Parathyroid adenoma (tissue), 2 donors: ENCODE measurements at regions not wholly inside any gene's neighbourhood (a gene's known extent, or its start where the extent isn't known, plus 50 kb on each side); places are given as distances from the start of the nearest gene placed in this dataset.

ENCODE experiments used
- H2AFZ ChIP-seq: fragments of 300-600 bp; sonication (generic); one replicate; pipeline ENCODE4 v1.7.0; 2017; ENCODE audit warnings: antibody characterized with exemption, mild to moderate bottlenecking
- H3K27ac ChIP-seq: fragments of 300-600 bp; sonication (generic); one replicate; pipeline ENCODE4 v1.7.0; 2017
- H3K27me3 ChIP-seq: fragments of 300-600 bp; sonication (generic); one replicate; pipeline ENCODE4 v1.7.0; 2017; ENCODE audit warnings: low read length; ENCODE audit not compliant: control insufficient read depth, insufficient read depth
- H3K36me3 ChIP-seq: fragments of 300-600 bp; sonication (generic); one replicate; pipeline ENCODE4 v1.7.0; 2017; ENCODE audit warnings: low read length; ENCODE audit not compliant: control insufficient read depth, insufficient read depth
- H3K4me1 ChIP-seq: fragments of 300-600 bp; sonication (generic); one replicate; pipeline ENCODE4 v1.7.0; 2017; ENCODE audit warnings: control low read depth
- H3K4me2 ChIP-seq: fragments of 300-600 bp; sonication (generic); one replicate; pipeline ENCODE4 v1.7.0; 2017; ENCODE audit warnings: low read length
- H3K4me3 ChIP-seq: fragments of 300-600 bp; sonication (generic); one replicate; pipeline ENCODE4 v1.7.0; 2017; ENCODE audit warnings: low read depth, low read length
- H3K79me2 ChIP-seq: fragments of 300-600 bp; sonication (generic); one replicate; pipeline ENCODE4 v1.7.0; 2017; ENCODE audit warnings: control low read depth
- H3K9ac ChIP-seq: fragments of 300-600 bp; sonication (generic); one replicate; pipeline ENCODE4 v1.7.0; 2017; ENCODE audit warnings: mild to moderate bottlenecking
- H3K9me3 ChIP-seq: fragments of 300-600 bp; sonication (generic); one replicate; pipeline ENCODE4 v1.7.0; 2017; ENCODE audit warnings: low read length; ENCODE audit not compliant: control insufficient read depth
- TF ChIP-seq, protein P1 (sequence below): fragments of 300-600 bp; sonication (generic); IDR thresholded peaks from one replicate; pipeline ENCODE4 v1.7.0; 2017; ENCODE audit warnings: antibody characterized with exemption, mild to moderate bottlenecking
- donor health status: primary hyperparathyroidism.

DNA sequence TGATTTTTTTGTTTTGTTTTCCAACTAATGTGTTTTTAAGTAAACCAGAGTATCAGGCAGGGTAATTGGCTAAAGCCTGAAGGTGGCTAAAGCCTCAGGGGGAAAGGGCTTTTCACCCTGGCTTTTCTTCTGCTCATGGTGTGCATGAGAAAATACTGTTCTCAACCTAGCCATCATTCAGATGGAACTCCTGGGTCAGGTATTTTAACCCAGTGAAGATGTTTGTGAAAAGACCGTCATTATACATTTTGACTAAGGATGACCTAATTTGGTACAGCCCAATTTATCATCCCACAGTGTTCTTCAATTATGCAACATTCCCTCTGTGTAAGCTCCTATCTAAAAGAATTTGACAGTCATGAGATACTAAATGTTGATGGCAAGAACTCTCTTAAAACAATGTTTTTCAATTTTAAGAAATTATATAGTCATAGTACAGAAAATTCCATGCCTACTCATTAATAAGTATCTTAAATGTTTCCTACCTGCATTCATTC is 209.5 kb upstream of the TARS1 start:
- no peak overlapping the region for H2AFZ ChIP-seq
- H3K79me2 ChIP-seq, result no peaks in the 10 kb centered on the region
- H3K4me3 ChIP-seq, result no peak overlapping the region
- H3K27me3 ChIP-seq, result no peaks in the 10 kb centered on the region
- H3K27ac ChIP-seq, result no peak overlapping the region
- no peaks in the 10 kb centered on the region for H3K9me3 ChIP-seq
- H3K9ac ChIP-seq, result no peak overlapping the region
- TF ChIP-seq, protein P1, sequence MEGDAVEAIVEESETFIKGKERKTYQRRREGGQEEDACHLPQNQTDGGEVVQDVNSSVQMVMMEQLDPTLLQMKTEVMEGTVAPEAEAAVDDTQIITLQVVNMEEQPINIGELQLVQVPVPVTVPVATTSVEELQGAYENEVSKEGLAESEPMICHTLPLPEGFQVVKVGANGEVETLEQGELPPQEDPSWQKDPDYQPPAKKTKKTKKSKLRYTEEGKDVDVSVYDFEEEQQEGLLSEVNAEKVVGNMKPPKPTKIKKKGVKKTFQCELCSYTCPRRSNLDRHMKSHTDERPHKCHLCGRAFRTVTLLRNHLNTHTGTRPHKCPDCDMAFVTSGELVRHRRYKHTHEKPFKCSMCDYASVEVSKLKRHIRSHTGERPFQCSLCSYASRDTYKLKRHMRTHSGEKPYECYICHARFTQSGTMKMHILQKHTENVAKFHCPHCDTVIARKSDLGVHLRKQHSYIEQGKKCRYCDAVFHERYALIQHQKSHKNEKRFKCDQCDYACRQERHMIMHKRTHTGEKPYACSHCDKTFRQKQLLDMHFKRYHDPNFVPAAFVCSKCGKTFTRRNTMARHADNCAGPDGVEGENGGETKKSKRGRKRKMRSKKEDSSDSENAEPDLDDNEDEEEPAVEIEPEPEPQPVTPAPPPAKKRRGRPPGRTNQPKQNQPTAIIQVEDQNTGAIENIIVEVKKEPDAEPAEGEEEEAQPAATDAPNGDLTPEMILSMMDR, result no peak
- no peaks in the 10 kb centered on the region for H3K36me3 ChIP-seq
- no peaks in the 10 kb centered on the region for H3K4me1 ChIP-seq
- H3K4me2 ChIP-seq, result no peak overlapping the region

- H3K4me3 ChIP-seq, result no peak overlapping the region
- H3K36me3 ChIP-seq, result no peaks in the 10 kb centered on the region
- no peaks in the 10 kb centered on the region for H3K9me3 ChIP-seq
- no peaks in the 10 kb centered on the region for H3K27me3 ChIP-seq
- H3K79me2 ChIP-seq, result no peaks in the 10 kb centered on the region
- H3K9ac ChIP-seq, result no peak overlapping the region
- no peak overlapping the region for H3K4me2 ChIP-seq
- no peak overlapping the region for H3K27ac ChIP-seq
- no peaks in the 10 kb centered on the region for H3K4me1 ChIP-seq
- H2AFZ ChIP-seq, result no peak overlapping the region
- TF ChIP-seq, protein P1, result no peak
Measured at GRCh38 chr5:33231935-33232334, 208.8 kb upstream of the TARS1 start.

- Histone ChIP-seq H3K9me3 (no peaks in the 10 kb centered on the region), H3K9ac (no peak overlapping the region), H3K4me3 (no peak overlapping the region), H2AFZ (no peak overlapping the region), H3K27me3 (no peaks in the 10 kb centered on the region), H3K27ac (no peak overlapping the region), H3K4me1 (no peaks in the 10 kb centered on the region), H3K4me2 (no peak overlapping the region), H3K36me3 (no peaks in the 10 kb centered on the region), H3K79me2 (no peaks in the 10 kb centered on the region)
- TF ChIP-seq, protein P1, result no peak
Measured at GRCh38 chr5:33232731-33233505, 207.8 kb upstream of the TARS1 start.

DNA sequence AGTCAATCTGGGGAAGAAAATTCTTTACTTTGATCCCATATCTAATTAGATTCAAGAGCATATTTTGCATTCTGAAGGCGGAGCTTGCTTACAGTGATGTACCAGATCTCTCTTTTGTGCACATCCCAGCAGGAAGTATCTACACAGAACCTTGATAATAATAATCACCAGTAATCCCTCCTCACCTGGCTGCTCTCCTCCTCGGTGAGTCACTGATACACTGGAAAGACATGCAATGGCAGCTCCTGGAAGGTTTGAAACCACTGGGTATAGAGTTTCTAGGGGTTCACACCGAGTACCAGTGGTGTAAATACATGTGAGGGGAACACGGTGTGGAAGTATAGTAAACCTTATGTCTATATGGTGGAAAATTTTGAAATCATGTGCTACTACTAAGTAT is 205.5 kb upstream of the TARS1 start:
- TF ChIP-seq, protein P1, result no peak
- Histone ChIP-seq H3K79me2 (no peaks in the 10 kb centered on the region), H3K4me1 (no peaks in the 10 kb centered on the region), H3K4me2 (no peak overlapping the region), H3K4me3 (no peak overlapping the region), H3K9ac (no peak overlapping the region), H2AFZ (no peak overlapping the region), H3K36me3 (no peaks in the 10 kb centered on the region), H3K27ac (no peak overlapping the region), H3K27me3 (no peaks in the 10 kb centered on the region), H3K9me3 (no peaks in the 10 kb centered on the region)

GRCh38 chr5:33235824-33236223 is 204.9 kb upstream of the TARS1 start:
- H3K9me3 ChIP-seq, result no peaks in the 10 kb centered on the region
- H3K27me3 ChIP-seq, result no peaks in the 10 kb centered on the region
- no peak overlapping the region for H3K27ac ChIP-seq
- H3K36me3 ChIP-seq, result no peaks in the 10 kb centered on the region
- H2AFZ ChIP-seq, result no peak overlapping the region
- no peak overlapping the region for H3K9ac ChIP-seq
- H3K4me3 ChIP-seq, result no peak overlapping the region
- TF ChIP-seq, protein P1, result no peak
- H3K4me2 ChIP-seq, result no peak overlapping the region
- H3K4me1 ChIP-seq, result no peaks in the 10 kb centered on the region
- no peaks in the 10 kb centered on the region for H3K79me2 ChIP-seq
